ENCODE measurements at regions not wholly inside any gene's neighbourhood (a gene's known extent, or its start where the extent isn't known, plus 50 kb on each side); places are given as distances from the start of the nearest gene placed in this dataset.

- no peak for ATAC-seq (ENCODE audit: low read depth)
- no TSS peak for BruUV-seq (replicated peaks)
- in situ Hi-C loops (cut with MboI; ENCODE audit: low sequenced_read_pairs) = no loop called here
Observed at GRCh38 chr10:3000048-3000447, 67.3 kb upstream of the PFKP start.

More at GRCh38 chr10:3000048-3000447, 67.3 kb upstream of the PFKP start:
- Histone ChIP-seq H3K23ac (ENCODE audit: low read depth, low read length) (no peak overlapping the region), H4K8ac (ENCODE audit: low read depth in 2 of 2, low read length in 2 of 2) (no peak overlapping the region), H4K91ac (ENCODE audit: insufficient read depth, low read depth, low read length) (no peak overlapping the region), H2AK9ac (replicated peaks; ENCODE audit: low read depth, low read length, poor library complexity) (no peak overlapping the region), H2AFZ (replicated peaks; ENCODE audit: low read length, poor library complexity) (no peak overlapping the region), H2BK15ac (ENCODE audit: low read depth, low read length) (no peak overlapping the region), H3K18ac (ENCODE audit: low read depth, low read length) (no peak overlapping the region), H3K4ac (ENCODE audit: low read depth, low read length) (no peak overlapping the region), H3K27me3 (ENCODE audit: control insufficient read depth, insufficient read depth, low read length) (peaks cover 7% of the 10 kb centered on the region), H2BK5ac (ENCODE audit: low read depth, low read length, poor library complexity, severe bottlenecking) (no peak overlapping the region), H3K4me1 (ENCODE audit: control insufficient read depth, insufficient read depth, low read length) (no peaks in the 10 kb centered on the region), H3K79me1 (ENCODE audit: low read depth in 1 of 2, low read length in 2 of 2) (no peaks in the 10 kb centered on the region), H3K4me3 (ENCODE audit: insufficient read depth, low read depth, low read length) (no peak overlapping the region), H3K9me3 (ENCODE audit: control insufficient read depth, insufficient read depth, low read length) (no peaks in the 10 kb centered on the region), H4K5ac (ENCODE audit: low read depth, low read length) (no peak overlapping the region), H3K36me3 (ENCODE audit: control insufficient read depth, insufficient read depth, low read length) (no peaks in the 10 kb centered on the region), H3K56ac (ENCODE audit: extremely low read depth, insufficient read depth, low read length) (no peak overlapping the region), H2BK20ac (ENCODE audit: low read depth, low read length) (no peak overlapping the region), H2BK120ac (ENCODE audit: low read depth, low read length) (no peak overlapping the region), H3K27ac (ENCODE audit: insufficient read depth, low read length) (no peak overlapping the region), H2AK5ac (ENCODE audit: low read depth, low read length) (no peak overlapping the region), H3K4me2 (ENCODE audit: low read depth, low read length) (no peak overlapping the region), H3K9me1 (ENCODE audit: insufficient read depth, low read length) (no peaks in the 10 kb centered on the region), H3K9ac (ENCODE audit: low read depth, low read length) (no peak overlapping the region), H3K14ac (replicated peaks; ENCODE audit: low read depth, low read length) (no peak overlapping the region), H4K20me1 (ENCODE audit: insufficient read depth, low read length) (no peaks in the 10 kb centered on the region)
- POLR2A ChIA-PET (ENCODE audit: unreplicated experiment) = no interaction called here
- intact Hi-C loops (cut with micrococcal nuclease) = no loop called here
- CTCF ChIA-PET = no interaction called here
- no peak for DNase-seq
- no peak for TF ChIP-seq FOS (IDR thresholded peaks at IDR 0.05; ENCODE audit: low read depth, low read length)
- no peak for TF ChIP-seq RCOR1 (IDR thresholded peaks at IDR 0.05; ENCODE audit: insufficient replicate concordance, low read length)
- no peak for TF ChIP-seq CHD1 (IDR thresholded peaks at IDR 0.05; ENCODE audit: low read depth, low read length)
- no peak for TF ChIP-seq NFE2L2 (IDR thresholded peaks at IDR 0.05; ENCODE audit: low read depth, low read length)
- no peak for TF ChIP-seq POLR2A (IDR thresholded peaks at IDR 0.05; ENCODE audit: low read depth, low read length)
- TF ChIP-seq USF2 (IDR thresholded peaks at IDR 0.05; ENCODE audit: low read depth, low read length) = no peak
- no peak for TF ChIP-seq RFX5 (IDR thresholded peaks at IDR 0.05; ENCODE audit: low read depth, low read length)
- TF ChIP-seq MAFK (IDR thresholded peaks at IDR 0.05; ENCODE audit: low read depth, low read length) = no peak
- TF ChIP-seq MXI1 (IDR thresholded peaks at IDR 0.05; ENCODE audit: borderline replicate concordance, low read depth, low read length) = no peak
- no peak for TF ChIP-seq CTCF (conservative IDR thresholded peaks at IDR 0.05; ENCODE audit: low read depth, low read length)
- TF ChIP-seq ELK1 (IDR thresholded peaks at IDR 0.05; ENCODE audit: borderline replicate concordance, low read depth, low read length) = no peak
- TF ChIP-seq RAD21 (IDR thresholded peaks at IDR 0.05; ENCODE audit: low read length) = no peak
- TF ChIP-seq MAZ (IDR thresholded peaks at IDR 0.05; ENCODE audit: borderline replicate concordance, low read depth, low read length) = no peak
- no peak for TF ChIP-seq SMC3 (IDR thresholded peaks at IDR 0.05; ENCODE audit: low read depth, low read length)
- dilution Hi-C loops (cut with HindIII; ENCODE audit: low sequenced_read_pairs, unreplicated experiment) = no loop called here
- no CpG with 5 or more reads among the region's 2 CpGs for WGBS, 2 experiments (ENCODE audit: extremely low coverage in 2 of 2, insufficient read length in 1 of 2)
